HG03460 (cell line): ENCODE measurements at regions not wholly inside any gene's neighbourhood (a gene's known extent, or its start where the extent isn't known, plus 50 kb on each side); places are given as distances from the start of the nearest gene placed in this dataset.
"Not testable (repeated sequence)": the region's sequence is repeated elsewhere in the genome, so short reads cannot be mapped to it uniquely, and the experiment has no call there.

Experiments
- ATAC-seq: cut with Tn5 transposase; IDR thresholded peaks from one replicate; pipeline ENCODE4 v1.9.1; 2021; ENCODE audit not compliant: unreplicated experiment

DNA sequence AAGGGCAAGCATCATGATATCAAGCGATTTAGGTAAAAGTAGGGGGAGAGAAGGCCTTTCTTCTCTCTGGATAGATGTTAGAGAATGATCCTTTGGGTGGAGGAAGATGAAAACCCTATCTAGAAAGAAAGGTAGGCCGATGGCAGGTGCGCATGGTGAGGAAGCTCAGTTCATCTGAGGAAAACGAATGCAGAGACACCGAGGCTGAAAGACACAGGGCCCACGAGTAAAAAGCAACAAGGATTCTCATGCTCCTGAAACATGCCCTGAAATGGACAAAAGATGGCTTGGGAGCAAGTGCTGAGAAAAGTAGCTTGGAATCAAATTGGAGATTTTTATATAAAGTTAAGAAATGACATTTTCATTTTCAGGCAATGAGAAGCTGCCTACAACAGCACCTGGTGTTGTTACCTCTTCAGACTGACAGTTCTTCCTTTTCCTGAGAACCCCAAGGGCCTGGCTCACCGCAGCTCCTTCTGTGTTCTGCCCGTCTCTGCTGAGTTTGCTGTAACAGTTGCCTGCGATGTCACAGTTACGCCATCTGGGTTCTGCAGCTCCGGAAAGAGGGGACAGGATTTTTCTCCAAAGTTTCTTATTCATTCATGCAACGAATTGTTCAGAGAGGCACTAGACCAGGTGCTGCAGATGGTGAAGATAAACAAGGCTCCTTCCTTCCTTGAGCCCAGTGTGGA is 402.0 kb upstream of the KLF6 start:
- ATAC-seq: no peak

GRCh38 chr10:4183761-4184261 is 398.8 kb upstream of the KLF6 start:
- ATAC-seq: no peak

GRCh38 chr10:4181621-4182049 is 396.6 kb upstream of the KLF6 start:
- no peak for ATAC-seq

DNA sequence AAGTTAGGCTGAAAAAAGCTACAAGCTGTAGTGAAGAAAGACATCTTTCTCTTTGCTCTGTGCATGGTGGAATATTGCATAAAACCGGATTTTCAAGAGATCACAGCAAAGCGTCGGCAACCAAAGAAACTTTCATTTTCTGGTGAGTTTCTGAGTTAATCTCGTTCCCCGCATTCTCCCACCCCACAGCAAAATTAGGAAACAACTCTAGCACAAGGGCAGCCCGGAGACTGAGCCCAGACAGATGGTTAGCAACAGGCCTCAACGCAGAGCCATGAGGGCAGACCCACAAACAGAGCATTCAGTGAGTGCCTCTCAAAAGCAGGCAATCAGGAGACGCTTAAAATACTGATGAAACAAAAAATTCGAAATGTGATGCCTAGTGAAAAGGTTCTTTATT is 396.1 kb upstream of the KLF6 start:
- ATAC-seq: no peak

DNA sequence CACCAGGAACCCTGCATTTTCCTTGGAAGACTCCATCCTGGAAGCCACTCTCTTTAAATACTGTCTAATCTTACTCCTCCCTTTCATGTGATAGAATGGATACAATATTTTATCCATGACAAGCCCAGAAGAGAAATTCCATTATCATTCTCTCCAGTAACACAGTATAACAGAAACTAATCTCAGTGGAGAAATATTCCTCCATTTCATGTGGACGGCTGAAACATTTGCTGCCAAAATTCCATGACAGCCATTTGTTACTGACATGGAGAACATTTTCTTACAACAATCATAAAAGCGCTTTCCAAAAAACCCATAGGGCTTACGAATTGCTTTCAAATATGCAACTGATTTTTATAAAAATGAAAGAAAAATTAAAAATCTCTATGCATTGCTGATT is 392.8 kb upstream of the KLF6 start:
- no peak for ATAC-seq

GRCh38 chr10:4176500-4177281 is 391.7 kb upstream of the KLF6 start:
- ATAC-seq: no peak

GRCh38 chr10:4174197-4174596 is 389.2 kb upstream of the KLF6 start:
- no peak for ATAC-seq

GRCh38 chr10:4170633-4171314 is 385.8 kb upstream of the KLF6 start:
- ATAC-seq: peak; percentile 61

GRCh38 chr10:4170181-4170580 is 385.2 kb upstream of the KLF6 start:
- ATAC-seq: no peak

DNA sequence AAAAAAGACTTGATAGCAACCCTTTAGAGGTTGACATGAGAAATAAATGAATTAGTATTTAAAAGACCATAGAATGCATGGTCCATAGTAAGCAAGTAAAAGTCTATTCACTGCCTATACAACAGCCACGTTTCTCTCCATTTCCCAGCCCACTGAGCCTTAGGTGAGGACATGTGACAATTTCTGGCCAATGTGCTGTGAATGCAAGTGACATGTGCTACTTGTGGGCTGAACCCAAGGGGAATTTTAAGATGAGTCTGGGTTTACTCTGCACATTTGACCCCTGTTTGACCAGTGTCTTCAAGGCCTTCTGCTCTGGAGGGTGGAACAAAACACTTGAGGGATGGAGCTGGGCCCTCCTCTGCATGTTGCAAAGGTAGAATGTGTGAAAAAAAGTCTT is 384.4 kb upstream of the KLF6 start:
- ATAC-seq: no peak

DNA sequence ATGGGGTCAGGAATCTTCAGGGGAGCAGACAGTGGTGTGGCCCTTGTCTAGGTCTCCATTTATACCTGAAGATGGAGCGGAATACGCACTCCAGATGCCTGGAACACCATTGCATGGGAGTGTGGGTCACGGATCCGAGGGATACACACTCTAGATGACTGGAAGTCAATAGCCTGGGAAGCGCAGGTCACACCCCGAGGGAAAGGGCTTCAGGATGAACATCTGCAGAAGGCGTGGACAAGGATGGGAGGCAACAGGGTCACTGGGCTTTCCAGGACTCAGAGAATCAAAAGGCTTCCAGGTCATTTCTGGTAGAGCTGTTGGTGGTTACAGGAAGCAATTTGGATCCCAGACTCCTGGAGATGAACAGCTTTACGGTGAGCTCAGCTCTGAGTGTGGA is 382.2 kb upstream of the KLF6 start:
- no peak for ATAC-seq

DNA sequence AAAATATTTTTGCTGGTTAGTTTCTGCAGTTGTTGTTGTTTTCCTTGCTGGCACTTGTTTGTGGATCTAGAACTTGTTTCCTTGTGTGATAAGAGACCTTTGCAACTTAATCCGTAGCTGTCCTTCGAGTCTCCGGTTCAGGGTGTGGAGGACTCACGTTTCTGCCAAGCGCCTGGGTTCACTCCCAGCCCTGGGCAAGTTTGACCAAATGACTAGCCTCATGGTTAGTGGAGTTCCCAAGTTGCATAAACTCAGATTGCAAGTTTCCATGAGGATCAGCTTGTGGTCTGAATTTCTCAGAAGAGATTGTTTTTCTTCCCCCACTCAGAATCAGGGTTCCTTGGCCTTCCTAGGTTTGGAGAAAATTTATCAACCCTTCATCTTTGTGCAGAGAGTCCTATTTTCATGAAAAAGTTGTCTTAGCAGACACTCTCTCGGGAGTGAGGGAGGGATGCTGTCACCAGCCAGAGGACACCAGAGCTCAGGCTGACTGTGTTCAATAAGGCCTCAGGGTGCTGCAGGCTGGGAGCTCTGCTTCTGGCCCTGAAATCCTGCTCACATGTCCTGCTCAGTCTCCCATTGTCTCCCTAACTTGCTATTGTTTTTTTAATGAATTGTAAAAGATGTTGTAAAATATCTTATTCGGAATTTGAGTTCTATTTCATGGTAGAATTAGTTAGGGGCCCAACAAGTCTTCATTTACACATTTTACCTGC is 377.7 kb upstream of the KLF6 start:
- no peak for ATAC-seq

- ATAC-seq: no peak
Observed at GRCh38 chr10:4159173-4159572, 374.2 kb upstream of the KLF6 start.

DNA sequence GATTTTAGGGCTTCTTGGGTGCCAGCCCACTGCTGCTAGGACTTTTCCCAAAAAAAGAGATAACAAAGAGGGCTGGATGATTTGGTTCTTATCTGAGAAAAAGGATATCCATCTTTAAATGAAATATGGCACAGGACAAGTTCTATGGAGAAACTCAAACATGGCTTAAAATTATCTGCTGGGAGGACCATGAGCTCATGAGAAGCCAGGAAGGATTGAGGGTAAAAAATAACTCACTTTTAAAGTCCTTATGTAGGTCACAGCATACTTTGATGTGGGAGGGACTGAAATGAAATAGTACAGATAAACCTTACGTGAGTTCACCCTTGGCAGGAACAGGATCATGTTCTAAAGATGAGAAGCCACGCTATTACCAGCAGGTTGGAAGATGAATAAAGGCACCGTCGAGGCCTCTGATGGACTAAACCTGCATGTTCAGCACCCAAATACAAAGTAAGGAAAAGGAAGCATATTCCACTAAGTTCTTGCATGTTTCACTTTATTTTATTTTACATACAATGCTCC is 369.2 kb upstream of the KLF6 start:
- ATAC-seq: no peak

DNA sequence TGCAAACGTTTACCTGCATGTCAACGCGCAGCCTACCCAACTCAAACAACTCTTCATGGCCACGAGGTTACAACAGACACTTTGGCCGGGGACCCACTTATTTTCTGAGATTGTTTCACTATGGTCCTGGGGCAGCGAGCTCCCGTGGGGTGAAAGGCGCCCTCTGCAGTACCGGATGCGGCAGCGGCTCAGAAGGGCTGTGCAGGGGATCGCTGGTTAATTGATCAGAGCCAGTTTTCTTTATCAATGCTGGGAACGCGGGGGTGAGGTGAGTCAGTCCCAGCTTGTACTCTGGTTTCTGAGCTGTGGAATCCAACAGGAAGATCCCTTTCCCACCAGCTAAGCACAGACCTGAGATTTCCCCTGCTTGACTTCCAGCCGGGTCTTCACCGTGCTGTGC is 366.5 kb upstream of the KLF6 start:
- ATAC-seq: no peak

DNA sequence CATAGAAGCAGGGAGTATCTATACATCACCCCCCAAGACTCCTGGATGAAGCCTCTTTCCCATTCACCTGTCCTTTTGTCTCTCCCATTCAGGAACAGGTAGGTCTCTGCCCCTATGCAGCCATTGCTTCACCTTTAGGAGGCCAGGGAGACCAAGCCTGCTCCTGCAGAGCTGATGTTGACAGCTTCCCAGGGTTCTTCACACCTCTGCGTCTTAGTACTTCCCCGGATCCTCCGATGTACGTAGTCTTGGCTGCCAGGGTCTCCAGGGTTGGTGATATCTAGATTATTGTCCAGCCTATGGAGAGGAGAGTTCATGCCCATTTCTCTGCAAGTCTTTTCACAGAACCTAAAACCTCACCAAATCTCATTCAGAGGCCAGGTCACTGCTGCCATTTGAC is 365.7 kb upstream of the KLF6 start:
- ATAC-seq: no peak

DNA sequence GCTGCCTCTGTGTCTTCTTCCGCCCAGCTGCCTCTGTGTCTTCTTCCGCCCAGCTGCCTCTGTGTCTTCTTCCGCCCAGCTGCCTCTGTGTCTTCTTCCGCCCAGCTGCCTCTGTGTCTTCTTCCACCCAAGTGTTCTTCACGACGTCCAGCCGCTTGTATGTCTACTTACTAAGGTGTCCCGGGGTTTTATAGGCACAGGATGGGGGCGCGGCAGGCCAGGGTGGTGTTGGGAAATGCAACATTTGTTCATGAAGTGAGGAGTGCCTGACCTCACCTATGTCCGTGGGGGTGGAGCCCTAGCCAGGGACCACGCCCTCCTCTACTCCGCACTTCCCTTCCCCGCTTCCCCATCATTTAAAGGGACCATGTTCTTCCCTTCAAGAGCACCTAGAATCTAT is 364.5 kb upstream of the KLF6 start:
- not testable (repeated sequence) for ATAC-seq

DNA sequence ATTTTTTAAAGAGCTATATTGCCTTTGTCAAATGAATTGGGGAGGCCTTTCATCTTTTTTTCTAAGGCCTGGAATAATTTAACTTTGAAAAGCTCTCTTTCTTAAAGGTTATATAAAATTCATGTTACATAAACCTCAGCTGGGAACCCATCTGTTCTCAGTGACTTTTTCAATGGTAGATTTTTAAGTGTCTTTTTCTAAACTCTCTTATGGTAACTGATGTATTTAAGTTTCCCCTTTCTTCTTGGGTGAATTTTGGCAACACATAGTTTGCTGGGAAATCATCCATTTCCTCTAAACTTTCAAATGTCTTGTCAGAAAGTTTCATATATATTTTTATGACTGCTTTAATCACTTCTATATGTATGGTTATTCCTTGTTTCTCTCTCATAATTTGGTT is 362.2 kb upstream of the KLF6 start:
- no peak for ATAC-seq

- no peak for ATAC-seq
Observed at GRCh38 chr10:4144817-4145216, 359.8 kb upstream of the KLF6 start.

GRCh38 chr10:4141471-4141870 is 356.5 kb upstream of the KLF6 start:
- no peak for ATAC-seq

GRCh38 chr10:4138146-4138721 is 353.2 kb upstream of the KLF6 start:
- ATAC-seq: no peak
